Mesendoderm (in vitro differentiated cells): ENCODE measurements at regions not wholly inside any gene's neighbourhood (a gene's known extent, or its start where the extent isn't known, plus 50 kb on each side); places are given as distances from the start of the nearest gene placed in this dataset.
"Not testable (repeated sequence)": the region's sequence is repeated elsewhere in the genome, so short reads cannot be mapped to it uniquely, and the experiment has no call there.

Experiments used
- DNase-seq: peaks from one replicate; pipeline ENCODE4 v3.0.0; 2013
- H2AK5ac ChIP-seq: 2 replicates; pipeline ENCODE4 v1.6.1; 2013; ENCODE audit warnings: low read length, inconsistent platforms
- H2BK120ac ChIP-seq: 2 replicates; pipeline ENCODE4 v1.6.1; 2013; ENCODE audit warnings: low read depth, mild to moderate bottlenecking, low read length, moderate library complexity, mixed read lengths
- H2BK15ac ChIP-seq: replicated peaks from 2 replicates; pipeline ENCODE4 v1.6.1; 2013; ENCODE audit warnings: low read depth, mild to moderate bottlenecking, moderate library complexity
- H2BK5ac ChIP-seq: 2 replicates; pipeline ENCODE4 v1.6.1; 2013; ENCODE audit warnings: low read length, inconsistent platforms
- H3K18ac ChIP-seq: 2 replicates; pipeline ENCODE4 v1.6.1; 2013; ENCODE audit warnings: mild to moderate bottlenecking, low read length, mixed read lengths
- H3K23ac ChIP-seq: one replicate; pipeline ENCODE4 v1.6.1; 2013; ENCODE audit warnings: low read length
- H3K27ac ChIP-seq: 2 replicates; pipeline ENCODE4 v1.5.1; 2013; ENCODE audit warnings: low read depth, mild to moderate bottlenecking, inconsistent platforms, low read length, moderate library complexity
- H3K27me3 ChIP-seq: 2 replicates; pipeline ENCODE4 v1.6.1; 2013; ENCODE audit warnings: low read length, control low read depth, mild to moderate bottlenecking, inconsistent platforms; ENCODE audit not compliant: insufficient read depth, poor library complexity
- H3K36me3 ChIP-seq: 2 replicates; pipeline ENCODE4 v1.6.1; 2013; ENCODE audit warnings: low read length, inconsistent platforms; ENCODE audit not compliant: control insufficient read depth, insufficient read depth
- H3K4ac ChIP-seq: one replicate; pipeline ENCODE4 v1.6.1; 2013; ENCODE audit warnings: low read depth, mild to moderate bottlenecking, low read length, moderate library complexity
- H3K4me1 ChIP-seq: 2 replicates; pipeline ENCODE4 v1.6.1; 2013; ENCODE audit warnings: low read depth, low read length, inconsistent platforms; ENCODE audit not compliant: control insufficient read depth
- H3K4me2 ChIP-seq: 2 replicates; pipeline ENCODE4 v1.6.1; 2013; ENCODE audit warnings: low read length
- H3K4me3 ChIP-seq: 2 replicates; pipeline ENCODE4 v1.5.1; 2013; ENCODE audit warnings: mild to moderate bottlenecking, low read length
- H3K56ac ChIP-seq: one replicate; pipeline ENCODE4 v1.6.1; 2013; ENCODE audit warnings: low read length
- H3K79me1 ChIP-seq: 2 replicates; pipeline ENCODE4 v1.6.1; 2013; ENCODE audit warnings: low read length, inconsistent platforms
- H3K79me2 ChIP-seq: 2 replicates; pipeline ENCODE4 v1.6.1; 2013; ENCODE audit warnings: mild to moderate bottlenecking, low read length; ENCODE audit not compliant: control insufficient read depth, insufficient read depth
- H3K9ac ChIP-seq: 2 replicates; pipeline ENCODE4 v1.6.1; 2013; ENCODE audit warnings: low read length, inconsistent platforms
- H4K5ac ChIP-seq: one replicate; pipeline ENCODE4 v1.6.1; 2013; ENCODE audit warnings: low read length
- H4K8ac ChIP-seq: one replicate; pipeline ENCODE4 v1.6.1; 2013; ENCODE audit warnings: low read depth, mild to moderate bottlenecking, control low read depth, low read length, moderate library complexity
- WGBS: extraction: QIAGEN DNeasy Blood & Tissue Kit; methylation state at CpG from one replicate; pipeline ENCODE4 v1.1.7; 2013; ENCODE audit warnings: low lambda C conversion rate, missing lambda C conversion rate; ENCODE audit not compliant: insufficient coverage; ENCODE audit errors: extremely low coverage; 5-methylcytosine and 5-hydroxymethylcytosine counted together

- no CpG with 5 or more reads among the region's 2 CpGs for WGBS
- DNase-seq: not testable (repeated sequence)
Measured at GRCh38 chr2:110394769-110395168, 77.8 kb downstream of the LIMS4 start.

GRCh38 chr2:110392366-110392765 is 80.2 kb downstream of the LIMS4 start:
- H2BK120ac ChIP-seq, H3K23ac ChIP-seq, H3K79me2 ChIP-seq, H3K79me1 ChIP-seq, H2BK5ac ChIP-seq, DNase-seq, H3K27me3 ChIP-seq, H3K27ac ChIP-seq, H3K4ac ChIP-seq, H2BK15ac ChIP-seq, H3K56ac ChIP-seq, H2AK5ac ChIP-seq, H3K4me1 ChIP-seq, H3K4me3 ChIP-seq, H3K4me2 ChIP-seq, H3K9ac ChIP-seq, H3K18ac ChIP-seq, H3K36me3 ChIP-seq, H4K5ac ChIP-seq, H4K8ac ChIP-seq: not testable (repeated sequence)
- WGBS: no CpG with 5 or more reads among the region's 8 CpGs

More at GRCh38 chr2:110394769-110395168, 77.8 kb downstream of the LIMS4 start:
- H3K4ac ChIP-seq, H3K4me2 ChIP-seq, H2BK15ac ChIP-seq, H3K79me1 ChIP-seq, H2BK120ac ChIP-seq, H3K23ac ChIP-seq, H3K27ac ChIP-seq, H4K8ac ChIP-seq, H2AK5ac ChIP-seq, H3K36me3 ChIP-seq, H3K79me2 ChIP-seq, H2BK5ac ChIP-seq, H3K56ac ChIP-seq, H3K4me3 ChIP-seq, H4K5ac ChIP-seq, H3K4me1 ChIP-seq, H3K9ac ChIP-seq, H3K27me3 ChIP-seq, H3K18ac ChIP-seq: not testable (repeated sequence)

DNA sequence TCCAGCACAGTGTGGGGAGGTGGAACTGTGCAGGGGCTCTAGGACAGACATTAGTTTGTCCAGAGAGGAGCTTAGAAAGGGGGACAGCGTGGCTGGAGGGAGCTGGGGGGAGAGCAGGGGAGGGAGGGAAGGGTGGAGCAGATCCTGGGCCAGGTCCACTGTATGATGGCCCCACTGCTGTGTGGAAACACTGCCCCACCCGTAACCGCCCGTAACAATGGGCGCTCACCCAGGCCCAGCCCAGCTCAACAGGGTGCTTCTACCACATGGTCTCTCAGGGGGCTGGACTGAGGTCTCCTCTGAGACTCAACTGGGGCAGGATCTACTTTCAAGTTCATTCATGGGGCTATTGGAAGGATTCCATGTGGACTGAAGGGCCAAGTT is 81.6 kb downstream of the LIMS4 start:
- H3K18ac ChIP-seq, H3K36me3 ChIP-seq, H2BK120ac ChIP-seq, H2AK5ac ChIP-seq, H4K8ac ChIP-seq, DNase-seq, H3K4me3 ChIP-seq, H2BK5ac ChIP-seq, H3K23ac ChIP-seq, H3K79me1 ChIP-seq, H3K4me2 ChIP-seq, H4K5ac ChIP-seq, H3K56ac ChIP-seq, H3K4me1 ChIP-seq, H3K4ac ChIP-seq, H2BK15ac ChIP-seq, H3K27ac ChIP-seq, H3K27me3 ChIP-seq, H3K79me2 ChIP-seq, H3K9ac ChIP-seq: not testable (repeated sequence)
- no CpG with 5 or more reads among the region's 5 CpGs for WGBS

DNA sequence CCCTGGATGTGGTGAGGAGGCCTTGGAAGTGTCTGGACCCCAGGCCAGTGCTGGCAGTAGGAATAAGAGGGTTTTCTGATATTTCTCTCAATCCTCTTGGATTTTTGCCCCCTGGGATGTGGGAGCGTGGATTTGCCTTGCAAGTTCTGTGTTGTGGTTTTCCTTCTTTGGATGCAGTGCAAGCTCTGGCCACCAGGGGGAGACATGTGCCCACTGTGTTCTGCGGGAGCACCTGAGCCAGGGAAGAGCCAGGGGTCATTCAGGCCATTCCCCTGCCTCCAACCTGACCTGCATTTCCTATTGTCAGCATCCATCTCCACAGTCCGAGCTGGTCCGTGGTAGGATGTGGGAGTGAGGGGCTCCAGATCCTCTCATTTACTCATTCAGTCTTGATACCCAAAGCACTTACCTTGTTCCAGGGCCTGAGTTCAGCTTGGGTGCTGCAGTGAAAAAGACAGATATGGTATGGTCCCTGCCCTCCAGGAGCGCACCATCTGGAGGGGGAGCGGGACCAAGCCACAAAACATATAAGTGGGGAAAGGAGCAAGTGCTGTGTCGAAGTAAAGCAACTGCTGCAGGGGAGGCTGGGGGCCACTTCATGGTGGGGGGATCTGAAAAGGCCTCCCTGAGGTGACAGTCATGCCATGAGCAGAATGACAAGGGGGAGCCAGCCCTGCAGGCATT is 82.1 kb downstream of the LIMS4 start:
- DNase-seq: not testable (repeated sequence)

GRCh38 chr2:110387044-110387443 is 85.6 kb downstream of the LIMS4 start:
- H3K4me1 ChIP-seq, H2BK15ac ChIP-seq, H3K27ac ChIP-seq, H3K4me3 ChIP-seq, H3K4me2 ChIP-seq, H2BK120ac ChIP-seq, H3K36me3 ChIP-seq, H3K79me2 ChIP-seq, H3K18ac ChIP-seq, H4K5ac ChIP-seq, H3K23ac ChIP-seq, H3K56ac ChIP-seq, H2BK5ac ChIP-seq, H3K9ac ChIP-seq, H3K27me3 ChIP-seq, H3K4ac ChIP-seq, H2AK5ac ChIP-seq, H4K8ac ChIP-seq, DNase-seq, H3K79me1 ChIP-seq: not testable (repeated sequence)
- no CpG with 5 or more reads among the region's 12 CpGs for WGBS

More for the DNA sequence above, 82.1 kb downstream of the LIMS4 start:
- not testable (repeated sequence) for H2AK5ac ChIP-seq, H4K8ac ChIP-seq, H3K4me2 ChIP-seq, H2BK15ac ChIP-seq, H3K27me3 ChIP-seq, H2BK120ac ChIP-seq, H3K18ac ChIP-seq, H3K4ac ChIP-seq, H2BK5ac ChIP-seq, H3K79me2 ChIP-seq, H3K27ac ChIP-seq, H3K23ac ChIP-seq, H3K56ac ChIP-seq, H3K4me1 ChIP-seq, H3K79me1 ChIP-seq, H3K9ac ChIP-seq, H3K36me3 ChIP-seq, H4K5ac ChIP-seq, H3K4me3 ChIP-seq
- WGBS: no CpG with 5 or more reads among the region's 7 CpGs

GRCh38 chr2:110386546-110386945 is 86.1 kb downstream of the LIMS4 start:
- not testable (repeated sequence) for H3K27me3 ChIP-seq, H3K4me2 ChIP-seq, H3K9ac ChIP-seq, H3K79me2 ChIP-seq, H3K4me1 ChIP-seq, H3K4ac ChIP-seq, H3K36me3 ChIP-seq, H3K56ac ChIP-seq, H4K8ac ChIP-seq, H3K23ac ChIP-seq, H3K79me1 ChIP-seq, H4K5ac ChIP-seq, H3K4me3 ChIP-seq, H3K27ac ChIP-seq, DNase-seq, H2BK15ac ChIP-seq, H3K18ac ChIP-seq, H2AK5ac ChIP-seq, H2BK5ac ChIP-seq, H2BK120ac ChIP-seq
- WGBS: no CpG with 5 or more reads among the region's 10 CpGs
